Activated B cell treated with CpG ODN at 0.5 μM for 24 hours (primary cell): ENCODE measurements at regions not wholly inside any gene's neighbourhood (a gene's known extent, or its start where the extent isn't known, plus 50 kb on each side); places are given as distances from the start of the nearest gene placed in this dataset.

Source experiments
- ATAC-seq: fragments of 200-7000 bp; cut with Tn5 transposase; one replicate; pipeline ENCODE4 v1.10.0; 2021; ENCODE audit warnings: low read depth, mild to moderate bottlenecking, moderate library complexity
- CTCF ChIA-PET: fragments of 350-600 bp; sonication (Branson Sonifier 250); formaldehyde crosslinking; loops from one replicate; lab custom pipeline; 2021; ENCODE audit warnings: antibody characterized with exemption; lab: Charles Lee
- POLR2A ChIA-PET: fragments of 350-600 bp; sonication (Branson Sonifier 250); formaldehyde crosslinking; loops from one replicate; lab custom pipeline; 2021; ENCODE audit warnings: antibody characterized with exemption; lab: Charles Lee
- DNase-seq: peaks from one replicate; pipeline ENCODE4 v3.0.0; 2022
- H3K27ac Mint-ChIP-seq: one replicate; pipeline ENCODE4 v1.8.0; 2020; ENCODE audit warnings: mixed read lengths
- H3K27me3 Mint-ChIP-seq: one replicate; pipeline ENCODE4 v1.8.0; 2021; ENCODE audit warnings: mixed read lengths
- H3K36me3 Mint-ChIP-seq: one replicate; pipeline ENCODE4 v1.8.0; 2021; ENCODE audit warnings: low read depth, mixed read lengths
- H3K4me1 Mint-ChIP-seq: one replicate; pipeline ENCODE4 v1.8.0; 2021; ENCODE audit warnings: mixed read lengths
- H3K4me3 Mint-ChIP-seq: one replicate; pipeline ENCODE4 v1.8.0; 2020; ENCODE audit warnings: mild to moderate bottlenecking, mixed read lengths
- H3K9me3 Mint-ChIP-seq: one replicate; pipeline ENCODE4 v1.8.0; 2020; ENCODE audit warnings: mixed read lengths
- intact Hi-C: fragments of 100-400 bp; cut with micrococcal nuclease; formaldehyde crosslinking; loops from one replicate; pipeline ENCODE4 v1.15.1; 2024
- TF ChIP-seq, protein P1 (sequence below): fragments of 200-600 bp; IDR thresholded peaks from one replicate; pipeline ENCODE4 v1.8.0; 2022; ENCODE audit warnings: antibody characterized with exemption, mild to moderate bottlenecking

DNA sequence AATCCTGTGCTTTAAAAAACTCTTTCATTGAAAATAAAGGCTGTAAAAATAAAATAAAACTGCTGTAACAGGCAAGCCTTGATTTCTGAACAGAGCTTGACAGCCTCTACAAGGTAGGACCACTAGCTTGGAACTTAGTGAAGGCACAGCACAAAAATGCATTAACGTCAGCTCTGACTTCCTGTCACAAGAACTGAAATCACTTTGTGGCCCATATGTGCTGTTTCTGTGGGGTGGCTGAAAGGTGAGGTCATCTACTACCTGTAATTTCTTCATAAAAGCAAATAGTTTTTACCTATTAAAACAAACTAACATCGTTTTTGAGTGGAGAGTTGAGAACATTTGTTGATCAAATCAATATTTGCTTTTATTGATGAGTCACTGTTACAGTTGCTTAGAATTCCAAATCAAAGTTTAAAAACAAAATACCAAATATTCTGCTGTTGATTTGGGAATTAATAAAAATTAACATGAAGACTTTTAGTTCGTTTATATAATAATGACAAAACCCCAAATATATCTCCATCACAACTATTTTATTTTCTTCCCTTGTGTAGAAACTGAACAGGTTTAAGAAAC, 1034.1 kb downstream of the MCTP2 start:
- ChIA-PET POLR2A (no interaction called here), CTCF (no interaction called here)
- Mint-ChIP-seq H3K9me3 (peaks cover 5% of the 10 kb centered on the region), H3K36me3 (no peaks in the 10 kb centered on the region), H3K4me3 (no peak overlapping the region), H3K27me3 (no peaks in the 10 kb centered on the region), H3K4me1 (no peaks in the 10 kb centered on the region), H3K27ac (no peak overlapping the region)
- DNase-seq (no peak), ATAC-seq (no peak)
- intact Hi-C loops = no loop called here
- TF ChIP-seq, protein P1, sequence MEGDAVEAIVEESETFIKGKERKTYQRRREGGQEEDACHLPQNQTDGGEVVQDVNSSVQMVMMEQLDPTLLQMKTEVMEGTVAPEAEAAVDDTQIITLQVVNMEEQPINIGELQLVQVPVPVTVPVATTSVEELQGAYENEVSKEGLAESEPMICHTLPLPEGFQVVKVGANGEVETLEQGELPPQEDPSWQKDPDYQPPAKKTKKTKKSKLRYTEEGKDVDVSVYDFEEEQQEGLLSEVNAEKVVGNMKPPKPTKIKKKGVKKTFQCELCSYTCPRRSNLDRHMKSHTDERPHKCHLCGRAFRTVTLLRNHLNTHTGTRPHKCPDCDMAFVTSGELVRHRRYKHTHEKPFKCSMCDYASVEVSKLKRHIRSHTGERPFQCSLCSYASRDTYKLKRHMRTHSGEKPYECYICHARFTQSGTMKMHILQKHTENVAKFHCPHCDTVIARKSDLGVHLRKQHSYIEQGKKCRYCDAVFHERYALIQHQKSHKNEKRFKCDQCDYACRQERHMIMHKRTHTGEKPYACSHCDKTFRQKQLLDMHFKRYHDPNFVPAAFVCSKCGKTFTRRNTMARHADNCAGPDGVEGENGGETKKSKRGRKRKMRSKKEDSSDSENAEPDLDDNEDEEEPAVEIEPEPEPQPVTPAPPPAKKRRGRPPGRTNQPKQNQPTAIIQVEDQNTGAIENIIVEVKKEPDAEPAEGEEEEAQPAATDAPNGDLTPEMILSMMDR = no peak

DNA sequence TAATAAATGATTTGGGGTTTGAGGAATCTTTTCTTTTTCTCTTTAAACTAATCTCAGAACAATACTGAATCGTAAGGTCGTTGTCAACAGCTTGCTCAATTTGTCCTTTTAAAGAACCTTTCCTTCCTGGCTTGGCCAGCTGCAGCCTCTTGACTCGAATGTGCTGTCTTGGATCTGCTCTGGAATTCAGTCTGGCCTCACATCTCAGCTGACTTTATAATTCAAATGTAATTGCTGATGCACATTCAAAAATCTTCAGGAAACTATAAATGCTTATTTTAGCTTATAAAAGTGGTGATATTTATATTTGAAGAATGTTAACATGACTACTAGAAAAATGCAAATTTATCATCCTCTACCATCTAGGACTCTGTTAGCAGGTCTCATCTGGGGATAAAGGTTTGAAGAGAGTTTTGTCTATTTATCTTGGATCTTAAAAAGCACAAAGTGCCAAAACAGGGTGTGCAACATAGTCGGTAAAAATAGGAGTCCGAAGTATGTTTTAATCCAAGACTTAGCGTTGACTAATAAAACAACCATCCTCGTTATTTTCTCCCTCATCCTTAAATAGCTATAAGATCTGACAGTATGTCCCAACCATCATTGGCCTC, 1035.2 kb downstream of the MCTP2 start:
- DNase-seq = no peak
- Mint-ChIP-seq H3K4me3 (no peak overlapping the region), H3K27me3 (no peaks in the 10 kb centered on the region), H3K36me3 (no peaks in the 10 kb centered on the region), H3K27ac (no peak overlapping the region), H3K9me3 (peaks cover 5% of the 10 kb centered on the region), H3K4me1 (no peaks in the 10 kb centered on the region)
- ATAC-seq = no peak
- POLR2A ChIA-PET = no interaction called here
- intact Hi-C loops = no loop called here
- CTCF ChIA-PET = interaction anchor here (1.4 kb wide), 1 partner anchor 22 kb away, joined by 3 read pairs; no protein-coding TSS in a partner anchor
- TF ChIP-seq, protein P1 = no peak

DNA sequence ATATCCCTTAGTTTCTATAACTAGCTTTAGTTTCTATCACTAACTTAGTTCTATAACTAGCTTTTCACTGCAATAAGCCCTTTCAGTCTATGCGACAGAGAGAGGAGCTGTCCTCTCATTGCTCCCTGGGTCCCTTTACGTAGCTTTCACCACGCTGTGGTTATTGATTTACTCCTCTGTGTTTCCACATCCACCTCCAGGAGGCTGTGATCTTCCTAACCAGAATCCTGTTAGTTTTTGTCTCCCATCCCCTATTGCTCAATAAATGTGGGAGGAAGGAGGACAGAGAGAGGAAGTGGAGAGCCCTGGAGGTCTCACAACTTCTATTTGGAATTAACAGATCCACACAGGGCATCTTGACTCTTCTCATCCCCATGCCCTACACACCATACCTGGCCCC, 1036.1 kb downstream of the MCTP2 start:
- TF ChIP-seq, protein P1 = no peak
- POLR2A ChIA-PET = no interaction called here
- H3K4me3 Mint-ChIP-seq = no peak overlapping the region
- no peak overlapping the region for H3K27ac Mint-ChIP-seq
- H3K27me3 Mint-ChIP-seq = no peaks in the 10 kb centered on the region
- intact Hi-C loops = no loop called here
- peaks cover 5% of the 10 kb centered on the region for H3K9me3 Mint-ChIP-seq
- CTCF ChIA-PET = interaction anchor here (1.4 kb wide), 1 partner anchor 21 kb away, joined by 3 read pairs; no protein-coding TSS in a partner anchor
- no peak for ATAC-seq
- no peaks in the 10 kb centered on the region for H3K4me1 Mint-ChIP-seq
- H3K36me3 Mint-ChIP-seq = no peaks in the 10 kb centered on the region
- DNase-seq = no peak

DNA sequence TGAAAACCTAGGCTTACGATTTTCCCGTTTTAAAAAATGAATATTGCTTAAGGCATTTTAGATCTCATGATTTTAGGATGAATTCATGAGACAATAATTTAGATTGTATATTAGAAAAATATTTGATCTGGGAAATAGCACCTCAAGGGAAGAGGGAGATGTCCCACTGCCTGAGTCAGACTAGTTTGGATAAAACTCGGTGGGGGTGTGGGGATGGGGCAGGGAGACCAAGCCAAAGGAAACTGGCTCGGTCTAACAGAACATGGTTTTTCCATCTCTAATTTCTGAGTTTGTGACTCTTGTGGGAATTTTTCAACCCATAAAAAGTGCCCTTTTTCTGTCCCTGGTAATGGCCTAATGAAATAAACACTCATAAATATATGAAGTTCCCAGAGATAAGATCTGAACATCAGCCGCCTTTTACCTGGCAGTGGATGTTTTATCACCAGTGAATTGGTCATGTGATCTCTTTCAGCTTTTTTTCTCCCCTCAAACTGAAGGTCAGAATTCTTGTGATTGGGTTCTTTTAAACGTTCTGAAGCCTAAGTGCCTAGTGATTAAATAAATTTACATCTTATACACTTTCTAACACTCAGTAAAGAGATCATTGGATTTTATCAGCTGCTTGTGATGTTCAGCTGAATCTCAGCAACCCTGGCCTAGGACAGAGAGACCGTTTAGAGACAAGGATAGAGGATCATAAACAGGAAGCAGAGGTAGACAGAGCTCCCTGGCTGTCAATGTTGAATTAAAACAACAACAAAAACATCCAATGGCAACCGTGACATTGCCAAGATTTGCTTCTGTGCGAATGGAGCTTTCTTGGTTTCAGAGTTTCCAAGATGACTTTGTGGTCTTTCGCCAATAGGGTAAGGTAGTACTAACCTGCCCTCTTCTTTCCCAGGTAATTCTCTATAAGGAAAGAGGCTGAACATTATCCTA, 1038.2 kb downstream of the MCTP2 start:
- no peaks in the 10 kb centered on the region for H3K4me1 Mint-ChIP-seq
- no peak overlapping the region for H3K4me3 Mint-ChIP-seq
- POLR2A ChIA-PET = no interaction called here

More for the DNA sequence above, 1038.2 kb downstream of the MCTP2 start:
- no peak for DNase-seq
- Mint-ChIP-seq H3K36me3 (no peaks in the 10 kb centered on the region), H3K27me3 (no peaks in the 10 kb centered on the region), H3K9me3 (peaks cover 5% of the 10 kb centered on the region), H3K27ac (no peak overlapping the region)
- intact Hi-C loops = no loop called here
- ATAC-seq = no peak
- TF ChIP-seq, protein P1 = no peak
- CTCF ChIA-PET = no interaction called here
